LoVo (cell line): ENCODE measurements at regions not wholly inside any gene's neighbourhood (a gene's known extent, or its start where the extent isn't known, plus 50 kb on each side); places are given as distances from the start of the nearest gene placed in this dataset.
A peak's percentile ranks its signal among the peaks of the same experiment; 100 is the strongest.
"Not testable (repeated sequence)": the region's sequence is repeated elsewhere in the genome, so short reads cannot be mapped to it uniquely, and the experiment has no call there.

Experiments
- DNase-seq: peaks from one replicate; pipeline ENCODE4 v3.0.0-alpha.2; 2016; ENCODE audit warnings: low spot score

DNA sequence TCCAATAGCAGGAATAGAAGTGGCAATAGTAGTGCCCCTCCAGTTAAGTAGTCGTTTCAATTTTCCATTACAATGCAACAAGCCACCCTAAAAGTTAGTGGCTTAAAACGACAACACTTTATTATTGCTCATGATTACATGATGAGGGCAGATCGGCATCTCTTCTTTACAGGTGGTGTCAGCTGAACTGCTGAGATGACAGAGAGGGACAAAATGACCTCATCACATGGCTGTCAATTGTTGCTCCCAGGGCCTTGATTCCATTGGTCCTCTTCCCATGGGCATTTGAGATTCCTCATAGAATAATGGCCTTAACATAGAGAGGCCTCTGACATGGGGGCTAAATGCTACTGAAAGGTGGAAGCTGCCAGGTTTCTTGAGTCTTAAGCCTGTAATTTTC is 679.8 kb upstream of the KLHL1 start:
- no peak for DNase-seq

GRCh38 chr13:70784207-70784989 is 676.1 kb upstream of the KLHL1 start:
- DNase-seq: no peak

GRCh38 chr13:70769817-70770216 is 661.6 kb upstream of the KLHL1 start:
- no peak for DNase-seq

DNA sequence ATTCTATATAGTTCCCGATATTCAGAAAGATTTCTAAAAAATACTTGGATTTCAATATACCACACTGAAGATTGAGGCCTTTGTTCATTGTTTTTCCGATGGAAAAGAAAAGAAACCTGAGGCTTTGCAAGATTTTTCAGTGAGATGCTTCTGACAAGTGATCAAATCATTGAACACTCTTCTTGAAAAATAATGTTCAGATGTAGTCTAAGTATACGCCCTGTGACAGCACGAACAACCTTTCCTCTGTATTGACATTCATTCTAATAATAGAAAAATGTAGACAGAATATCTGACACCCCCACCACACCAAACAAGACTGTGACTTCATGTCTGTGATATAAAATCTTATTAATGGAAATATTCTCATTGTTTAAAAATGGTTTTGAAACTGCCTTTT is 650.7 kb upstream of the KLHL1 start:
- no peak for DNase-seq

- DNase-seq: no peak
Observed at GRCh38 chr13:70756088-70756487, 647.8 kb upstream of the KLHL1 start.

GRCh38 chr13:70755456-70755855 is 647.2 kb upstream of the KLHL1 start:
- no peak for DNase-seq

- no peak for DNase-seq
Observed at GRCh38 chr13:70747262-70747661, 639.0 kb upstream of the KLHL1 start.

DNA sequence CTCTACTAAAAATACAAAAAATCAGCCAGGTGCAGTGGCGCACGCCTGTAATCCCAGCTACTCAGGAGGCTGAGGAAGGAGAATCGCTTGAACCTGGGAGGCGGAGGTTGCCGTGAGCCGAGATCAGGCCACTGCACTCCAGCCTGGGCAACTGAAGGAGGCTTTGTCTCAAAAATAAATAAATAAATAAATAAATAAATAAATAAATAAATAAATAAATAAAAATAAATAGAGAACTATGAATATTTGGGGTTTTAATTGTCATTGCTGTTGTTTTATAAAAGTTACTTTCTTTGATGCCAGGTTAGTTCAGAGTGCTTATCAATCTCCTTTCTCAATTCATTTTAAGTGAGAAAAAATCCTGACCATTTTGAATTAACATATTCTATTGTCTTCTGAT is 638.2 kb upstream of the KLHL1 start:
- DNase-seq: not testable (repeated sequence)

- no peak for DNase-seq
Observed at GRCh38 chr13:70736622-70737317, 628.5 kb upstream of the KLHL1 start.

DNA sequence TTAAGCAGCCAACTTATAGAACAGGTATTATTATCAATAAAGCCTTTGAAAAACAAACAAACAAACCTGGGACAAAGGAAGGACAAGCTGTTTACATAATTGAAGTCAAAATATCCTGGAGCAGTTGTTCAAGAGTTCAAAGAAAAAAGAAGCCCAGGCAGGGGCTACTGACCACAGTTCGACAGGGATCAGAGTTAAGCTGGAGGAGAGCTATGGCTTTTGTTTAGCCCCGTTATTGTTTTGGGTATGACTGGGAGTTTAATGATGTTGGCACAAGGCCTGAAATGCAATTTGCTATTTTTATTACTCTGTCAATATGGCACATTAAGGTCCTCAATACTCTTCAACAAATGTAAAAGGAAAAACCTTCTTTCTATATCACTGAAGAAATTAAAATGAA is 624.4 kb upstream of the KLHL1 start:
- no peak for DNase-seq

- DNase-seq: no peak
Observed at GRCh38 chr13:70729369-70729768, 621.1 kb upstream of the KLHL1 start.

- DNase-seq: no peak
Observed at GRCh38 chr13:70723732-70724131, 615.5 kb upstream of the KLHL1 start.

DNA sequence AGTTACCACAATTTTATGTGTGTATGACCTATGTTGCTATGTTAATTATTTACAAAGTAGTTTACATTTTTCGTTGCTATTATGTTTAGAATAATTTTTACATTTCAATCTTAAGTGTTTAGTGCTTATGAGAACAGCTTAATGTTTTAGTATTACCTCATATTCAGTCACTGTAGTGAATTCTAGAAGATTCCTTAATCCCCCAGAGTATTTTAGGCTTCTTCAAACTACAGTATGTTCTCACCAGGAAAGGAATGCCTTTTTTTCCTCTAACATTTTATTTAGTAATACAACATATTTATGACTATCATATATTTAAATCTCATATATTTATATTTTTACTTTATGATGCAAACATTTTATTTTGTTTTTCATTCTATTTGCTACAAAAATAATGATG is 612.1 kb upstream of the KLHL1 start:
- no peak for DNase-seq

GRCh38 chr13:70714993-70715392 is 606.7 kb upstream of the KLHL1 start:
- no peak for DNase-seq

DNA sequence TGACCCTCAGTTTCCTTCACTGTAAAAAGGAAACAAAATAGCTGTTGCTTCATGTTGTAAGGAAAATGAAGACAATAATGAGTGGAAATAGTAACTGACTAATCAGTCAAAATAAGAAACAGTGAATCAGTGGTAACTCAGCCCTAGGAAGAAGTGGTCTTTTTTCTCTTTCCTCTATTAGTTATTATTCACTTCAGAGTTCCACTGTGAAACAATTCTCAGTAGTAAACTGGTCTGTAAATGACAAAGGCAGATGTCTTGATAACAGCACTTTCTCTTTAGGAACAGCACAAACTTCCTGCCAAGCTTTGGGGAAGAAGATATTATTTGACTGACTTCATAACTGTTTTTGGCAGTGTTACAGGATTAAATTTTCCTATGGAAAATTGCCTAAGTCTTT is 600.5 kb upstream of the KLHL1 start:
- DNase-seq: no peak

DNA sequence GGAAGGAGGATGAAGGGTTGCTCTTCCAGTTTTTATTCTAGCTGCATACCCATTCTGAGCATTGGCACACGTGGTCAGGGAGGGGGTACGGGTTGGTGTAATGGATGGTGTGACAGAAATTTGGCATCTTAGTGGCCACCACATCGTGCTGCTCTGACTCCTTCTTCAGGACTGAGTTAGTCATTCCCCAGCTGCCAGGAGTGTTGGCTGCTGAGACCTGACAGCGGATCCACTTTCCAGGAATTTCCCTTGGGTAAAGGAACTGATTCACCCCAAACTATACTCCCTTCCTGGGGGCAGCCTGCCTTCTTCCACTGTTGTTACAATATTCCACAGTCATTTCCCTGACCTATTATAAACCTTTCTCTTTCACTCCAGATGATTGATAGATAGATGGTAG is 595.5 kb upstream of the KLHL1 start:
- DNase-seq: no peak

GRCh38 chr13:70694996-70695715 is 586.9 kb upstream of the KLHL1 start:
- DNase-seq: no peak

DNA sequence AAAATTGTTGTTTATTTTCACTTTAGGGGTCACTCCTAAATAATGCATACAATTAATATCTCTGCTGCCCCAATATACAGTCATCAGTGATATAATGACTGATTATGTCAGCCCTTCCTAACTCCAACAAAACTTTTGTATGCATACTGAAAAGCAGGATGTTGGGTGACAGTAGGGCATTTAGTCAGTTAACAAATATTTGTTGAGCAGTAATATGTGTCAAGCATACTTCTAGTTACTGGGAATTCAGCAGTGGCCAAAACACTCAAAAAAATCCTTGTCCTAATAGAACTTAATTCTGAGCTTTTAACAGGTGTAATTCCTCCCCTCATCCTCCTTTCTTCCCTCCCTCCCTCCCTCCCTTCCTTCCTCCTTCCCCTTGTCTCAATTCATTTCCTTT is 560.7 kb upstream of the KLHL1 start:
- DNase-seq: no peak

GRCh38 chr13:70668293-70668692 is 560.0 kb upstream of the KLHL1 start:
- peak; percentile 33 for DNase-seq

DNA sequence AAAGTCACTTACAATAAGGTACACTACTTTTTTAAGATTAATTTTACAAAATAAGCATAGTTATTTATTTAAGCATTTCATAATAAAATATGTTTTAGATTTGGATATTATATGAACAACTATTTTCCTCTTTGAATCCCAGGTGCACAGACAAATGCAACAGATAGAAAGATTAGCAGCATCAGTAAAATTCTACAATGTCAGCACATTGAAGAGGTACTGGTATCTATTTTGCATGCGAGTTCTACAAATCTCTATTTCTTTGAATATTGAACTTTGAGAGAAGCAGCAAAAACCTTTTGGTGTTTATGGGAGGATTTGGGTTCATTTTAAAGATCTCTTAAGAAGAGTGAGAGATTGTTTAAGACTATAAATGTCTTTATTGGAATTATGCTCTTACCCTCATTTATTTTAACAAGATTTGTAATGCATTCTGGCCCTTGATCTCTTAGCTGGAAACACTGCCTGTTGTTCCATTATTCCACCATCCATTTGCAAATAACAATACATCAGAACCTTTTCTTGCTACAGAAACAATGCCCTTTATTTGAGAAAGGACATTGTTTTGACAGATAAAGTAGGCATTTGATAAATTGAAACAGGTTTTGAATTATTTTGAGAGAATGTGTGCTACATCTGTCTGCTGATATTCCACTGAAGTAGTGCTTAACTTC is 558.8 kb upstream of the KLHL1 start:
- no peak for DNase-seq

DNA sequence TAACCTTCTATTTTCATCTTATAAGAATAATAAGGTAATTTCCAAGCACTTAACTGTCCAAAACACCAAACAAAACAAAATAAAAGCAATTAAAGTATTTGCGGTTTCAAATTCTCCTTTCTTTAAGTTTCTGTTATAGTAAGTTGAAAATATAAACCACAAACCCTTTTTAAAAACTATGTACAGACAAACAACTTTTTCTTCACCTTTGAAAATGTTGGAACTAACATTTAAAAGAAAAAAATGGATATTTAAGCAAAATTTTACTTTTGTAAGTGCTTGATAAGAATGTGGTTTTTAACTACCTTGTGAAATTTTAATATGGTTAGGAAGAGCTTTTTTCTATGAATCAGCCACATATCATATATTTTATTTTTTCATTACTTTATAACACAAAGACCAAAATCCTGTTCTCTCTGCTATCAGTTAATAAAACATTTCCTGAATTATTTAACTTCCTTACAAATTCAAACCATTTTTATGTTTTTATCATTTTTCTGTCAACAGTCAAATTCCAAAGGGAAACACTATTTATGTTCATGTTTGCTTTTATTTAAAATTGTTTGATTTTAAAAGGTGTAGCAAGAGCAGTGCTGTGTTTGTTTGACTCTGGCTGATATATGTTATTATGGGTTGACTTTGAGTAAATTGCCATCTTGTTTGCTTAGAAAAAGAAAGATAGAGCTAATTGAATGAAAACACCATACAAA is 554.1 kb upstream of the KLHL1 start:
- no peak for DNase-seq

GRCh38 chr13:70644052-70644451 is 535.8 kb upstream of the KLHL1 start:
- no peak for DNase-seq
